Muscle of leg (tissue), 3 donors: ENCODE measurements at regions not wholly inside any gene's neighbourhood (a gene's known extent, or its start where the extent isn't known, plus 50 kb on each side); places are given as distances from the start of the nearest gene placed in this dataset.

Source experiments
- DNase-seq: peaks from one replicate; pipeline ENCODE4 v3.0.0; 2013
- H3K27ac ChIP-seq: one replicate; pipeline ENCODE4 v1.5.1; 2013; ENCODE audit warnings: mild to moderate bottlenecking, low read length, control low read depth
- H3K27me3 ChIP-seq: one replicate; pipeline ENCODE4 v1.6.1; 2013; ENCODE audit warnings: low read length; ENCODE audit not compliant: control insufficient read depth, insufficient read depth
- H3K36me3 ChIP-seq: one replicate; pipeline ENCODE4 v1.6.1; 2013; ENCODE audit warnings: low read length; ENCODE audit not compliant: control insufficient read depth, insufficient read depth
- H3K4me1 ChIP-seq: one replicate; pipeline ENCODE4 v1.6.1; 2013; ENCODE audit warnings: low read length; ENCODE audit not compliant: control insufficient read depth, insufficient read depth
- H3K4me3 ChIP-seq: one replicate; pipeline ENCODE4 v1.5.1; 2013; ENCODE audit warnings: low read length, control low read depth
- H3K9me3 ChIP-seq: replicated peaks from 2 replicates; pipeline ENCODE4 v1.6.1; 2013; ENCODE audit warnings: low read depth, low read length; ENCODE audit not compliant: control insufficient read depth
- WGBS: methylation state at CpG from one replicate; pipeline ENCODE4 v1.1.5; 2013; ENCODE audit warnings: missing lambda C conversion rate; ENCODE audit not compliant: insufficient coverage; 5-methylcytosine and 5-hydroxymethylcytosine counted together

- no peak overlapping the region for H3K4me3 ChIP-seq
- H3K27me3 ChIP-seq: no peaks in the 10 kb centered on the region
- no CpG with 5 or more reads among the region's 3 CpGs for WGBS
- H3K4me1 ChIP-seq: no peaks in the 10 kb centered on the region
- DNase-seq: no peak
- H3K27ac ChIP-seq: no peak overlapping the region
- H3K9me3 ChIP-seq: no peaks in the 10 kb centered on the region
- H3K36me3 ChIP-seq: no peaks in the 10 kb centered on the region
Measured at GRCh38 chr2:48178611-48179010, 135.9 kb upstream of the FOXN2 start.

GRCh38 chr2:48180557-48180956, 133.9 kb upstream of the FOXN2 start:
- no peaks in the 10 kb centered on the region for H3K9me3 ChIP-seq
- no peak overlapping the region for H3K27ac ChIP-seq
- H3K27me3 ChIP-seq: no peaks in the 10 kb centered on the region
- DNase-seq: peak; percentile 17
- no peaks in the 10 kb centered on the region for H3K4me1 ChIP-seq
- H3K36me3 ChIP-seq: no peaks in the 10 kb centered on the region
- no peak overlapping the region for H3K4me3 ChIP-seq
- WGBS: 51% methylated on average over 4 of the region's 5 CpGs

GRCh38 chr2:48183276-48183675, 131.2 kb upstream of the FOXN2 start:
- DNase-seq: no peak
- no CpG with 5 or more reads among the region's 1 CpG for WGBS
- no peak overlapping the region for H3K4me3 ChIP-seq
- no peaks in the 10 kb centered on the region for H3K36me3 ChIP-seq
- H3K27me3 ChIP-seq: no peaks in the 10 kb centered on the region
- no peaks in the 10 kb centered on the region for H3K9me3 ChIP-seq
- no peak overlapping the region for H3K27ac ChIP-seq
- H3K4me1 ChIP-seq: no peaks in the 10 kb centered on the region

GRCh38 chr2:48183991-48184390, 130.5 kb upstream of the FOXN2 start:
- H3K4me1 ChIP-seq: no peaks in the 10 kb centered on the region
- H3K27me3 ChIP-seq: no peaks in the 10 kb centered on the region
- DNase-seq: no peak
- H3K4me3 ChIP-seq: no peak overlapping the region
- no peaks in the 10 kb centered on the region for H3K36me3 ChIP-seq
- no peak overlapping the region for H3K27ac ChIP-seq
- H3K9me3 ChIP-seq: no peaks in the 10 kb centered on the region

- Histone ChIP-seq H3K9me3 (no peaks in the 10 kb centered on the region), H3K4me1 (no peaks in the 10 kb centered on the region), H3K27ac (no peak overlapping the region), H3K36me3 (no peaks in the 10 kb centered on the region), H3K4me3 (no peak overlapping the region), H3K27me3 (no peaks in the 10 kb centered on the region)
- DNase-seq: no peak
- 100% methylated on average over 1 of the region's 1 CpG for WGBS
Measured at GRCh38 chr2:48187503-48187902, 127.0 kb upstream of the FOXN2 start.

GRCh38 chr2:48189552-48190228, 124.8 kb upstream of the FOXN2 start:
- Histone ChIP-seq H3K4me3 (no peak overlapping the region), H3K9me3 (no peaks in the 10 kb centered on the region), H3K27me3 (no peaks in the 10 kb centered on the region), H3K4me1 (no peaks in the 10 kb centered on the region), H3K27ac (no peak overlapping the region), H3K36me3 (no peaks in the 10 kb centered on the region)
- DNase-seq: no peak
- no CpG with 5 or more reads among the region's 4 CpGs for WGBS

- no peaks in the 10 kb centered on the region for H3K4me1 ChIP-seq
- no peaks in the 10 kb centered on the region for H3K27me3 ChIP-seq
- H3K27ac ChIP-seq: no peak overlapping the region
- H3K9me3 ChIP-seq: no peaks in the 10 kb centered on the region
- no CpG with 5 or more reads among the region's 2 CpGs for WGBS
- no peak overlapping the region for H3K4me3 ChIP-seq
- H3K36me3 ChIP-seq: no peaks in the 10 kb centered on the region
- DNase-seq: no peak
Measured at GRCh38 chr2:48190230-48190629, 124.3 kb upstream of the FOXN2 start.

- no peak overlapping the region for H3K4me3 ChIP-seq
Measured at GRCh38 chr2:48194641-48195040, 119.8 kb upstream of the FOXN2 start.

GRCh38 chr2:48195169-48195568, 119.3 kb upstream of the FOXN2 start:
- WGBS: no CpG with 5 or more reads among the region's 3 CpGs
- Histone ChIP-seq H3K27me3 (no peaks in the 10 kb centered on the region), H3K36me3 (no peaks in the 10 kb centered on the region), H3K27ac (no peak overlapping the region), H3K4me1 (peaks cover 19% of the 10 kb centered on the region), H3K9me3 (no peaks in the 10 kb centered on the region), H3K4me3 (no peak overlapping the region)
- no peak for DNase-seq

More at GRCh38 chr2:48194641-48195040, 119.8 kb upstream of the FOXN2 start:
- DNase-seq: no peak
- no peaks in the 10 kb centered on the region for H3K36me3 ChIP-seq
- H3K27ac ChIP-seq: no peak overlapping the region
- no peaks in the 10 kb centered on the region for H3K9me3 ChIP-seq
- H3K4me1 ChIP-seq: peaks cover 19% of the 10 kb centered on the region
- 38% methylated on average over 1 of the region's 1 CpG for WGBS
- no peaks in the 10 kb centered on the region for H3K27me3 ChIP-seq

- Histone ChIP-seq H3K27ac (no peak overlapping the region), H3K9me3 (no peaks in the 10 kb centered on the region), H3K4me1 (peaks cover 19% of the 10 kb centered on the region)
Measured at GRCh38 chr2:48197618-48198017, 116.9 kb upstream of the FOXN2 start.

GRCh38 chr2:48198371-48198770, 116.1 kb upstream of the FOXN2 start:
- Histone ChIP-seq H3K36me3 (no peaks in the 10 kb centered on the region), H3K9me3 (no peaks in the 10 kb centered on the region), H3K27ac (no peak overlapping the region), H3K4me3 (no peak overlapping the region), H3K27me3 (no peaks in the 10 kb centered on the region), H3K4me1 (peaks cover 19% of the 10 kb centered on the region)
- no peak for DNase-seq
- 80% methylated on average over 1 of the region's 1 CpG for WGBS

More at GRCh38 chr2:48197618-48198017, 116.9 kb upstream of the FOXN2 start:
- H3K27me3 ChIP-seq: no peaks in the 10 kb centered on the region
- WGBS: no CpG with 5 or more reads among the region's 1 CpG
- no peak overlapping the region for H3K4me3 ChIP-seq
- no peaks in the 10 kb centered on the region for H3K36me3 ChIP-seq
- no peak for DNase-seq
